H9 (cell line): ENCODE measurements at regions not wholly inside any gene's neighbourhood (a gene's known extent, or its start where the extent isn't known, plus 50 kb on each side); places are given as distances from the start of the nearest gene placed in this dataset.

Experiments used
- DNase-seq: peaks from one replicate; pipeline ENCODE4 v3.0.0-alpha.2; 2017
- H2AFZ ChIP-seq: one replicate; pipeline ENCODE4 v1.6.1; 2013; ENCODE audit warnings: mild to moderate bottlenecking, low read length, control low read depth, moderate library complexity
- H2AK5ac ChIP-seq: 2 replicates; pipeline ENCODE4 v1.6.1; 2013; ENCODE audit warnings: low read length, control low read depth, mixed read lengths; ENCODE audit not compliant: insufficient read length
- H2BK120ac ChIP-seq: one replicate; pipeline ENCODE4 v1.6.1; 2013; ENCODE audit warnings: low read depth, mild to moderate bottlenecking, low read length, control low read depth, inconsistent platforms; ENCODE audit not compliant: poor library complexity, severe bottlenecking
- H2BK12ac ChIP-seq: 2 replicates; pipeline ENCODE4 v1.6.1; 2013; ENCODE audit warnings: low read length, control low read depth, mixed read lengths, low read depth; ENCODE audit not compliant: insufficient read length
- H2BK15ac ChIP-seq: 2 replicates; pipeline ENCODE4 v1.6.1; 2013; ENCODE audit warnings: low read depth, low read length, control low read depth
- H2BK20ac ChIP-seq: one replicate; pipeline ENCODE4 v1.6.1; 2013; ENCODE audit warnings: low read depth, mild to moderate bottlenecking, low read length, control low read depth, inconsistent platforms; ENCODE audit not compliant: poor library complexity, severe bottlenecking
- H2BK5ac ChIP-seq: 2 replicates; pipeline ENCODE4 v1.6.1; 2013; ENCODE audit warnings: low read length, control low read depth, mixed read lengths; ENCODE audit not compliant: insufficient read length
- H3K14ac ChIP-seq: 2 replicates; pipeline ENCODE4 v1.6.1; 2013; ENCODE audit warnings: low read length, control low read depth; ENCODE audit not compliant: insufficient read depth
- H3K18ac ChIP-seq: 2 replicates; pipeline ENCODE4 v1.6.1; 2013; ENCODE audit warnings: low read depth, mild to moderate bottlenecking, mixed read lengths, low read length, control low read depth; ENCODE audit not compliant: insufficient read length
- H3K23ac ChIP-seq: 2 replicates; pipeline ENCODE4 v1.6.1; 2013; ENCODE audit warnings: low read length, control low read depth, mixed read lengths, low read depth; ENCODE audit not compliant: insufficient read length
- H3K23me2 ChIP-seq: 2 replicates; pipeline ENCODE4 v1.6.1; 2013; ENCODE audit warnings: low read depth, mild to moderate bottlenecking, mixed read lengths, low read length, control low read depth; ENCODE audit not compliant: insufficient read length, poor library complexity, severe bottlenecking
- H3K27ac ChIP-seq: 2 replicates; pipeline ENCODE4 v1.5.1; 2013; ENCODE audit warnings: low read length, control low read depth, mixed read lengths, low read depth; ENCODE audit not compliant: insufficient read length
- H3K27me3 ChIP-seq: 2 replicates; pipeline ENCODE4 v1.6.1; 2013; ENCODE audit warnings: low read length, control low read depth, inconsistent platforms; ENCODE audit not compliant: insufficient read depth
- H3K4ac ChIP-seq: 2 replicates; pipeline ENCODE4 v1.6.1; 2013; ENCODE audit warnings: low read depth, mild to moderate bottlenecking, control low read depth, inconsistent platforms, low read length, moderate library complexity
- H3K4me1 ChIP-seq: 2 replicates; pipeline ENCODE4 v1.6.1; 2013; ENCODE audit warnings: low read length, control low read depth, inconsistent platforms; ENCODE audit not compliant: insufficient read depth
- H3K4me2 ChIP-seq: 2 replicates; pipeline ENCODE4 v1.6.1; 2013; ENCODE audit warnings: low read length, control low read depth, mixed read lengths; ENCODE audit not compliant: insufficient read length, insufficient read depth
- H3K56ac ChIP-seq: 2 replicates; pipeline ENCODE4 v1.6.1; 2013; ENCODE audit warnings: low read depth, mild to moderate bottlenecking, mixed read lengths, low read length, control low read depth; ENCODE audit not compliant: insufficient read length
- H3K79me1 ChIP-seq: 2 replicates; pipeline ENCODE4 v1.6.1; 2013; ENCODE audit warnings: low read depth, mild to moderate bottlenecking, moderate library complexity, low read length, control low read depth, inconsistent platforms; ENCODE audit not compliant: insufficient read depth, poor library complexity, severe bottlenecking
- H3K79me2 ChIP-seq: 2 replicates; pipeline ENCODE4 v1.6.1; 2013; ENCODE audit warnings: low read length, control low read depth, inconsistent platforms; ENCODE audit not compliant: insufficient read depth
- H3K9ac ChIP-seq: 2 replicates; pipeline ENCODE4 v1.6.1; 2013; ENCODE audit warnings: low read length, control low read depth, mixed read lengths; ENCODE audit not compliant: insufficient read length; ENCODE audit errors: extremely low read depth
- H3K9me3 ChIP-seq: one replicate; pipeline ENCODE4 v1.6.1; 2013; ENCODE audit warnings: low read depth, low read length, inconsistent platforms; ENCODE audit not compliant: control insufficient read depth
- H3T11ph ChIP-seq: one replicate; pipeline ENCODE4 v1.6.1; 2013; ENCODE audit warnings: mild to moderate bottlenecking, low read length, control low read depth, inconsistent platforms
- H4K20me1 ChIP-seq: one replicate; pipeline ENCODE4 v1.6.1; 2013; ENCODE audit not compliant: control insufficient read depth, insufficient read length, insufficient read depth
- H4K5ac ChIP-seq: 2 replicates; pipeline ENCODE4 v1.6.1; 2013; ENCODE audit warnings: low read depth, mild to moderate bottlenecking, mixed read lengths, low read length, control low read depth; ENCODE audit not compliant: insufficient read length
- H4K8ac ChIP-seq: replicated peaks from 2 replicates; pipeline ENCODE4 v1.6.1; 2013; ENCODE audit warnings: low read length, control low read depth, mixed read lengths, low read depth; ENCODE audit not compliant: insufficient read length
- H4K91ac ChIP-seq: 2 replicates; pipeline ENCODE4 v1.6.1; 2013; ENCODE audit warnings: low read depth, mild to moderate bottlenecking, moderate library complexity, mixed read lengths, low read length, control low read depth; ENCODE audit not compliant: insufficient read length
- H3K27ac Mint-ChIP-seq, 3 experiments: 2 replicates in 2 of 3; 3 replicates in 1 of 3; pipeline ENCODE4 v1.8.0; 2020 to 2021; ENCODE audit warnings: mixed read lengths in 3 of 3, mild to moderate bottlenecking in 1 of 3, moderate library complexity in 1 of 3
- H3K27me3 Mint-ChIP-seq: 2 replicates; pipeline ENCODE4 v1.8.0; 2021; ENCODE audit warnings: low read depth, mild to moderate bottlenecking, moderate library complexity, mixed read lengths
- H3K36me3 Mint-ChIP-seq, 3 experiments: 2 replicates in 2 of 3; 3 replicates in 1 of 3; pipeline ENCODE4 v1.8.0; 2020 to 2021; ENCODE audit warnings: low read depth in 3 of 3, mixed read lengths in 3 of 3; ENCODE audit not compliant: insufficient read depth in 1 of 3
- H3K4me1 Mint-ChIP-seq, 2 experiments: 2 replicates each; pipeline ENCODE4 v1.8.0; 2020; ENCODE audit warnings: mixed read lengths in 2 of 2
- H3K4me3 Mint-ChIP-seq, 2 experiments: 2 replicates in 1 of 2; 3 replicates in 1 of 2; pipeline ENCODE4 v1.8.0; 2020 to 2021; ENCODE audit warnings: mild to moderate bottlenecking in 2 of 2, mixed read lengths in 2 of 2, moderate library complexity in 1 of 2
- H3K9me3 Mint-ChIP-seq, 2 experiments: 2 replicates in 1 of 2; 3 replicates in 1 of 2; pipeline ENCODE4 v1.8.0; 2020; ENCODE audit warnings: mild to moderate bottlenecking in 2 of 2, mixed read lengths in 2 of 2, moderate library complexity in 1 of 2
- CTCF ChIP-seq: fragments of 200-600 bp; sonication (generic); conservative IDR thresholded peaks from 3 replicates; pipeline ENCODE4 v1.8.0; 2021; ENCODE audit warnings: antibody characterized with exemption, mild to moderate bottlenecking
- WGBS: extraction: QIAGEN DNeasy Blood & Tissue Kit; methylation state at CpG from one replicate; pipeline ENCODE4 v1.1.7; 2013; ENCODE audit warnings: missing lambda C conversion rate, low lambda C conversion rate, mixed read lengths; ENCODE audit not compliant: insufficient read length; ENCODE audit errors: extremely low coverage; 5-methylcytosine and 5-hydroxymethylcytosine counted together

- H4K20me1 ChIP-seq, result no peaks in the 10 kb centered on the region
- H3K79me1 ChIP-seq, result no peaks in the 10 kb centered on the region
- no peak overlapping the region for H3K56ac ChIP-seq
- Mint-ChIP-seq H3K9me3 (peaks cover 6 to 7% of the 10 kb centered on the region in 2 experiments), H3K27ac (no peak overlapping the region), H3K36me3 (peaks cover 0 to 5% (median 0%) of the 10 kb centered on the region in 3 experiments; a peak in 1 of 7 replicates), H3K4me3 (no peak overlapping the region), H3K27me3 (no peaks in the 10 kb centered on the region; the same call in 1 of the 2 replicates), H3K4me1 (peaks cover 4 to 5% of the 10 kb centered on the region in 2 experiments; a peak in 1 of 4 replicates)
- DNase-seq, result no peak
- H3T11ph ChIP-seq, result no peak overlapping the region
- no peak overlapping the region for H2BK5ac ChIP-seq
- no peak overlapping the region for H2BK120ac ChIP-seq
- no peak overlapping the region for H2AK5ac ChIP-seq
- H3K4me2 ChIP-seq, result no peak overlapping the region
- H3K27ac ChIP-seq, result no peak overlapping the region
- whole genome bisulfite sequencing, result no CpG with 5 or more reads among the region's 2 CpGs
- no peaks in the 10 kb centered on the region for H3K27me3 ChIP-seq
- H3K14ac ChIP-seq, result no peak overlapping the region
- H3K23ac ChIP-seq, result no peak overlapping the region
- H4K5ac ChIP-seq, result no peak overlapping the region
- no peak overlapping the region for H3K18ac ChIP-seq
- no peak for TF ChIP-seq CTCF
- H3K9me3 ChIP-seq, result no peaks in the 10 kb centered on the region
- no peak overlapping the region for H3K4ac ChIP-seq
- no peak overlapping the region for H4K8ac ChIP-seq
- no peak overlapping the region for H2BK15ac ChIP-seq
- H2BK20ac ChIP-seq, result no peak overlapping the region
- no peak overlapping the region for H2BK12ac ChIP-seq
- no peaks in the 10 kb centered on the region for H3K4me1 ChIP-seq
- H4K91ac ChIP-seq, result no peak overlapping the region
- no peak overlapping the region for H3K9ac ChIP-seq
- H2AFZ ChIP-seq, result no peak overlapping the region
- H3K79me2 ChIP-seq, result no peaks in the 10 kb centered on the region
- H3K23me2 ChIP-seq, result no peaks in the 10 kb centered on the region
These were observed 501.2 kb upstream of the CNTN3 start for GRCh38 chr3:75115695-75116094.
